ENCODE measurements at regions not wholly inside any gene's neighbourhood (a gene's known extent, or its start where the extent isn't known, plus 50 kb on each side); places are given as distances from the start of the nearest gene placed in this dataset.

- Histone ChIP-seq H3K4me2 (replicated peaks; ENCODE audit: low read depth, low read length, poor library complexity, severe bottlenecking) (no peak overlapping the region), H3K9me3 (ENCODE audit: control extremely low read depth in 1 of 3, control insufficient read depth in 2 of 3, insufficient read depth in 1 of 3, low read length in 2 of 3) (no peaks in the 10 kb centered on the region), H3K27ac (ENCODE audit: low read length in 2 of 2) (no peak overlapping the region), H3K27me3 (replicated peaks in 1 of 4; ENCODE audit: control extremely low read depth in 1 of 4, control insufficient read depth in 3 of 4, insufficient read depth in 4 of 4, low read length in 3 of 4) (no peaks in the 10 kb centered on the region), H2AFZ (ENCODE audit: insufficient read depth, low read depth, low read length, poor library complexity, severe bottlenecking) (no peak overlapping the region), H3K4me3 (ENCODE audit: control extremely low read depth in 1 of 5, extremely low read depth in 1 of 5, insufficient read depth in 1 of 5, low read depth in 2 of 5, low read length in 4 of 5) (no peak overlapping the region), H3K9ac (ENCODE audit: low read length) (no peak overlapping the region), H3K4me1 (ENCODE audit: control insufficient read depth in 2 of 2, insufficient read depth in 2 of 2, low read length in 2 of 2) (no peaks in the 10 kb centered on the region), H3K79me2 (ENCODE audit: control insufficient read depth, insufficient read depth, low read length) (no peaks in the 10 kb centered on the region), H3K36me3 (replicated peaks in 1 of 2; ENCODE audit: control extremely low read depth in 1 of 2, control insufficient read depth in 1 of 2, extremely low read depth in 1 of 2, insufficient read depth in 2 of 2, low read length in 1 of 2) (no peaks in the 10 kb centered on the region), H4K20me1 (ENCODE audit: control insufficient read depth, insufficient read depth, low read length, poor library complexity, severe bottlenecking) (no peaks in the 10 kb centered on the region)
- no peak for DNase-seq
- Mint-ChIP-seq H3K27ac (no peak overlapping the region), H3K27me3 (no peaks in the 10 kb centered on the region), H3K4me1 (no peaks in the 10 kb centered on the region), H3K4me3 (no peak overlapping the region), H3K9me3 (ENCODE audit: insufficient read depth) (no peaks in the 10 kb centered on the region)
- CTCF ChIA-PET, result no interaction called here
- POLR2A ChIA-PET, result no interaction called here
- intact Hi-C loops (cut with micrococcal nuclease), result no loop called here
- ATAC-seq (ENCODE audit: low read depth), result no peak
- 100% methylated on average over 1 of the region's 17 CpGs for WGBS (ENCODE audit: insufficient coverage)
- no peak for TF ChIP-seq CTCF (IDR thresholded peaks at IDR 0.05)
- TF ChIP-seq EZH2 (IDR thresholded peaks at IDR 0.05; ENCODE audit: borderline replicate concordance, insufficient read depth, low read depth, low read length, poor library complexity, severe bottlenecking), result no peak
These were observed 717.4 kb upstream of the FAM174A start for GRCh38 chr5:99817796-99818195.

GRCh38 chr5:99814321-99815063 lies 720.7 kb upstream of the FAM174A start:
- Mint-ChIP-seq H3K27ac (no peak overlapping the region), H3K4me1 (no peaks in the 10 kb centered on the region), H3K4me3 (no peak overlapping the region), H3K27me3 (no peaks in the 10 kb centered on the region), H3K9me3 (ENCODE audit: insufficient read depth) (no peaks in the 10 kb centered on the region)
- TF ChIP-seq EZH2 (IDR thresholded peaks at IDR 0.05; ENCODE audit: borderline replicate concordance, insufficient read depth, low read depth, low read length, poor library complexity, severe bottlenecking) (no peak), CTCF (IDR thresholded peaks at IDR 0.05) (no peak)
- ChIA-PET POLR2A (no interaction called here), CTCF (no interaction called here)
- no CpG with 5 or more reads among the region's 3 CpGs for WGBS (ENCODE audit: insufficient coverage)
- ATAC-seq (ENCODE audit: low read depth), result no peak
- H3K27me3 ChIP-seq (replicated peaks in 1 of 4; ENCODE audit: control extremely low read depth in 1 of 4, control insufficient read depth in 3 of 4, insufficient read depth in 4 of 4, low read length in 3 of 4), result no peaks in the 10 kb centered on the region
- DNase-seq, result no peak
- H3K36me3 ChIP-seq (replicated peaks in 1 of 2; ENCODE audit: control extremely low read depth in 1 of 2, control insufficient read depth in 1 of 2, extremely low read depth in 1 of 2, insufficient read depth in 2 of 2, low read length in 1 of 2), result no peaks in the 10 kb centered on the region
- no peaks in the 10 kb centered on the region for H3K4me1 ChIP-seq (ENCODE audit: control insufficient read depth in 2 of 2, insufficient read depth in 2 of 2, low read length in 2 of 2)
- H3K9me3 ChIP-seq (ENCODE audit: control extremely low read depth in 1 of 3, control insufficient read depth in 2 of 3, insufficient read depth in 1 of 3, low read length in 2 of 3), result no peaks in the 10 kb centered on the region
- H3K4me3 ChIP-seq (ENCODE audit: control extremely low read depth in 1 of 5, extremely low read depth in 1 of 5, insufficient read depth in 1 of 5, low read depth in 2 of 5, low read length in 4 of 5), result no peak overlapping the region
- no peak overlapping the region for H3K4me2 ChIP-seq (replicated peaks; ENCODE audit: low read depth, low read length, poor library complexity, severe bottlenecking)
- no peaks in the 10 kb centered on the region for H4K20me1 ChIP-seq (ENCODE audit: control insufficient read depth, insufficient read depth, low read length, poor library complexity, severe bottlenecking)
- H2AFZ ChIP-seq (ENCODE audit: insufficient read depth, low read depth, low read length, poor library complexity, severe bottlenecking), result no peak overlapping the region
- intact Hi-C loops (cut with micrococcal nuclease), result no loop called here
- no peak overlapping the region for H3K9ac ChIP-seq (ENCODE audit: low read length)
- H3K79me2 ChIP-seq (ENCODE audit: control insufficient read depth, insufficient read depth, low read length), result no peaks in the 10 kb centered on the region
- no peak overlapping the region for H3K27ac ChIP-seq (ENCODE audit: low read length in 2 of 2)

Measured in B cell (primary cell).